ENCODE measurements at regions not wholly inside any gene's neighbourhood (a gene's known extent, or its start where the extent isn't known, plus 50 kb on each side); places are given as distances from the start of the nearest gene placed in this dataset.

DNA sequence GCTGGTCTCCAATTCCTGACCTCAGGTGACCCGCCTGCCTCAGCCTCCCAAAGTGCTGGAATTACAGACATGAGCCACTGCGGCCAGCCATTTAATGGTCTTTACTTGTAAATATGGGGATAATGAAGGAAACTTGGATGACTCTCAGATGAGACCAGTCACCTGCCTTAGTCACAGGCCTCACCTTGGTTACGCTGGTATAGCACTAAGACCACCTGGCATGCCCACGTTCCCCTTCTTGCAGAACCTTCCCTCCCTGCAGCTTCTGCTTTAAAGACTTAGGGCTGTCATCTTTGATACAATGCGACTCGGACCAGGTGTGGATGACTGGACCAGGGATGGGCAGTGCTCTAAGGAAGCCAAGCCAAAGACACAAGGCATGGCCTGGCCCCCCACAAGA lies 629.9 kb downstream of the CCDC171 start:
- no peak overlapping the region for H3K27ac ChIP-seq (ENCODE audit: low read depth, low read length)
- ChIA-PET POLR2A (ENCODE audit: partially characterized antibody) (no interaction called here), CTCF (ENCODE audit: partially characterized antibody) (no interaction called here)
- Mint-ChIP-seq H3K27ac (no peak overlapping the region), H3K27me3 (no peaks in the 10 kb centered on the region), H3K4me3 (no peak overlapping the region), H3K9me3 (peaks cover 0 to 13% (median 7%) of the 10 kb centered on the region in 8 donors), H3K4me1 (no peaks in the 10 kb centered on the region), H3K36me3 (no peaks in the 10 kb centered on the region)
- intact Hi-C loops (cut with micrococcal nuclease) = no loop called here
- H3K9me3 ChIP-seq (ENCODE audit: control insufficient read depth in 1 of 2, low read length in 2 of 2) = no peaks in the 10 kb centered on the region
- H3K4me3 ChIP-seq (ENCODE audit: low read length in 2 of 2) = no peak overlapping the region
- no peaks in the 10 kb centered on the region for H3K36me3 ChIP-seq (ENCODE audit: insufficient read depth, low read length)
- DNase-seq = no peak
- no peaks in the 10 kb centered on the region for H3K4me1 ChIP-seq (ENCODE audit: insufficient read depth, low read length)
- H3K27me3 ChIP-seq (ENCODE audit: insufficient read depth, low read length) = no peaks in the 10 kb centered on the region

DNA sequence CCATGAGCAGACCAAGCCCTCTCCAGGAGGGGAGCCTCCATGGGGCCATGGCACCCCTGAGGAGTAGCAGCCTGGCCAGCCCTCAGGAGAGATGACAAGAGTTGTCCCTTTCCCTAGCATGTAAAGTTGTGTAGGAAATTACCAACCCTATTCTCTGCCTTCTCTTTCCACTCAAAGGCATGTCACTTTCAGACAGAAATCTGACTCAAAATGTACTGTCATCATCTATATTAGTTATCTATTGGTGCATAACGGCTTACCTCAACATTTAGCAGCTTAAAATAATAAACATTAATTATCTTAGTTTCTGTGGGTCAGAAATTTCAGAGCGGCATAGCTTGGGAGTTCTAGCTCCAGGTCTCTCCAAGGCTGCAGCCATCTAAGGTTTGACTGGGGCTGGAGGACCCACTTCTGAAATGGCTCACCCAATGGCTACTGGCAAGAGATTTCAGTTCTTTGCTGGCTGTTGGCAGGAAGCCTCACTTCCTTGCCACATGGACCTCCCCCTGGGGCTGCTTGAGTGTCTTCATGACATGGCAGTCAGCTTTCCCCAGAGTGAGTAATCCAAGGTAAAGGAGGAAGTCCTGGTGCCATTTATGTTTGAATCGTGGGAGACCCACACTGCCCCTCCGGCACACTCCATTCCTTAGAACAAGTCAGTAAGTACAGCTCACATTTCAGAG lies 632.3 kb downstream of the CCDC171 start:
- Histone ChIP-seq H3K27me3 (ENCODE audit: insufficient read depth, low read length) (no peaks in the 10 kb centered on the region), H3K4me1 (ENCODE audit: insufficient read depth, low read length) (no peaks in the 10 kb centered on the region), H3K4me3 (ENCODE audit: low read length in 2 of 2) (no peak overlapping the region), H3K9me3 (ENCODE audit: control insufficient read depth in 1 of 2, low read length in 2 of 2) (no peaks in the 10 kb centered on the region), H3K27ac (ENCODE audit: low read depth, low read length) (no peak overlapping the region), H3K36me3 (ENCODE audit: insufficient read depth, low read length) (no peaks in the 10 kb centered on the region)
- H3K9me3 Mint-ChIP-seq = peaks cover 0 to 17% (median 12%) of the 10 kb centered on the region in 8 donors
- DNase-seq = no peak
- ChIA-PET CTCF (ENCODE audit: partially characterized antibody) (no interaction called here), POLR2A (ENCODE audit: partially characterized antibody) (no interaction called here)
- no peaks in the 10 kb centered on the region for H3K4me1 Mint-ChIP-seq
- no peaks in the 10 kb centered on the region for H3K27me3 Mint-ChIP-seq
- no peaks in the 10 kb centered on the region for H3K36me3 Mint-ChIP-seq
- intact Hi-C loops (cut with micrococcal nuclease) = no loop called here
- no peak overlapping the region for H3K4me3 Mint-ChIP-seq
- no peak overlapping the region for H3K27ac Mint-ChIP-seq

- Histone ChIP-seq H3K27ac (ENCODE audit: low read depth, low read length) (no peak overlapping the region), H3K4me3 (ENCODE audit: low read length in 2 of 2) (no peak overlapping the region), H3K27me3 (ENCODE audit: insufficient read depth, low read length) (no peaks in the 10 kb centered on the region), H3K4me1 (ENCODE audit: insufficient read depth, low read length) (no peaks in the 10 kb centered on the region), H3K9me3 (ENCODE audit: control insufficient read depth in 1 of 2, low read length in 2 of 2) (no peaks in the 10 kb centered on the region), H3K36me3 (ENCODE audit: insufficient read depth, low read length) (no peaks in the 10 kb centered on the region)
- CTCF ChIA-PET (ENCODE audit: partially characterized antibody) = no interaction called here
- POLR2A ChIA-PET (ENCODE audit: partially characterized antibody) = no interaction called here
- H3K4me1 Mint-ChIP-seq = peaks cover 0 to 1% (median 0%) of the 10 kb centered on the region in 4 donors
- no peaks in the 10 kb centered on the region for H3K36me3 Mint-ChIP-seq
- H3K27me3 Mint-ChIP-seq = no peaks in the 10 kb centered on the region
- H3K27ac Mint-ChIP-seq = no peak overlapping the region
- intact Hi-C loops (cut with micrococcal nuclease) = no loop called here
- H3K9me3 Mint-ChIP-seq = peaks cover 1 to 18% (median 8%) of the 10 kb centered on the region in 8 donors
- no peak for DNase-seq
- no peak overlapping the region for H3K4me3 Mint-ChIP-seq
These were observed 638.3 kb downstream of the CCDC171 start for GRCh38 chr9:16191191-16191590.

- H3K27ac Mint-ChIP-seq = no peak overlapping the region
- H3K4me1 Mint-ChIP-seq = peaks cover 0 to 1% (median 0%) of the 10 kb centered on the region in 4 donors
- H3K27me3 Mint-ChIP-seq = no peaks in the 10 kb centered on the region
- no peaks in the 10 kb centered on the region for H3K36me3 Mint-ChIP-seq
- Histone ChIP-seq H3K4me3 (ENCODE audit: low read length in 2 of 2) (no peak overlapping the region), H3K4me1 (ENCODE audit: insufficient read depth, low read length) (no peaks in the 10 kb centered on the region), H3K36me3 (ENCODE audit: insufficient read depth, low read length) (no peaks in the 10 kb centered on the region), H3K9me3 (ENCODE audit: control insufficient read depth in 1 of 2, low read length in 2 of 2) (no peaks in the 10 kb centered on the region), H3K27me3 (ENCODE audit: insufficient read depth, low read length) (no peaks in the 10 kb centered on the region), H3K27ac (ENCODE audit: low read depth, low read length) (no peak overlapping the region)
- ChIA-PET POLR2A (ENCODE audit: partially characterized antibody) (no interaction called here), CTCF (ENCODE audit: partially characterized antibody) (no interaction called here)
- DNase-seq = no peak
- H3K9me3 Mint-ChIP-seq = peaks cover 1 to 16% (median 7%) of the 10 kb centered on the region in 8 donors
- intact Hi-C loops (cut with micrococcal nuclease) = no loop called here
- H3K4me3 Mint-ChIP-seq = no peak overlapping the region
These were observed 639.0 kb downstream of the CCDC171 start for GRCh38 chr9:16191691-16192402.

GRCh38 chr9:16192403-16193017 lies 639.7 kb downstream of the CCDC171 start:
- Histone ChIP-seq H3K27ac (ENCODE audit: low read depth, low read length) (no peak overlapping the region), H3K36me3 (ENCODE audit: insufficient read depth, low read length) (no peaks in the 10 kb centered on the region), H3K9me3 (ENCODE audit: control insufficient read depth in 1 of 2, low read length in 2 of 2) (no peaks in the 10 kb centered on the region), H3K4me1 (ENCODE audit: insufficient read depth, low read length) (no peaks in the 10 kb centered on the region), H3K4me3 (ENCODE audit: low read length in 2 of 2) (no peak overlapping the region), H3K27me3 (ENCODE audit: insufficient read depth, low read length) (no peaks in the 10 kb centered on the region)
- intact Hi-C loops (cut with micrococcal nuclease) = no loop called here
- POLR2A ChIA-PET (ENCODE audit: partially characterized antibody) = no interaction called here
- Mint-ChIP-seq H3K27ac (no peak overlapping the region), H3K4me1 (peaks cover 0 to 1% (median 0%) of the 10 kb centered on the region in 4 donors), H3K36me3 (no peaks in the 10 kb centered on the region), H3K4me3 (no peak overlapping the region), H3K9me3 (peaks cover 1 to 16% (median 7%) of the 10 kb centered on the region in 8 donors), H3K27me3 (no peaks in the 10 kb centered on the region)
- CTCF ChIA-PET (ENCODE audit: partially characterized antibody) = no interaction called here
- DNase-seq = no peak

- no peak overlapping the region for H3K4me3 Mint-ChIP-seq
- no peak overlapping the region for H3K27ac Mint-ChIP-seq
- POLR2A ChIA-PET (ENCODE audit: partially characterized antibody) = no interaction called here
These were observed 640.2 kb downstream of the CCDC171 start for GRCh38 chr9:16193066-16193465.

GRCh38 chr9:16196206-16196605 lies 643.4 kb downstream of the CCDC171 start:
- Histone ChIP-seq H3K4me1 (ENCODE audit: insufficient read depth, low read length) (no peaks in the 10 kb centered on the region), H3K36me3 (ENCODE audit: insufficient read depth, low read length) (no peaks in the 10 kb centered on the region), H3K9me3 (ENCODE audit: control insufficient read depth in 1 of 2, low read length in 2 of 2) (no peaks in the 10 kb centered on the region), H3K27ac (ENCODE audit: low read depth, low read length) (no peak overlapping the region), H3K27me3 (ENCODE audit: insufficient read depth, low read length) (no peaks in the 10 kb centered on the region), H3K4me3 (ENCODE audit: low read length in 2 of 2) (no peak overlapping the region)
- Mint-ChIP-seq H3K4me1 (peaks cover 0 to 1% (median 0%) of the 10 kb centered on the region in 4 donors), H3K36me3 (no peaks in the 10 kb centered on the region), H3K9me3 (peaks cover 0 to 7% (median 3%) of the 10 kb centered on the region in 8 donors), H3K27ac (no peak overlapping the region), H3K27me3 (no peaks in the 10 kb centered on the region), H3K4me3 (no peak overlapping the region)
- ChIA-PET POLR2A (ENCODE audit: partially characterized antibody) (no interaction called here), CTCF (ENCODE audit: partially characterized antibody) (no interaction called here)
- no peak for DNase-seq
- intact Hi-C loops (cut with micrococcal nuclease) = no loop called here

More at GRCh38 chr9:16193066-16193465, 640.2 kb downstream of the CCDC171 start:
- no peaks in the 10 kb centered on the region for H3K27me3 ChIP-seq (ENCODE audit: insufficient read depth, low read length)
- Mint-ChIP-seq H3K36me3 (no peaks in the 10 kb centered on the region), H3K4me1 (peaks cover 0 to 1% (median 0%) of the 10 kb centered on the region in 4 donors), H3K27me3 (no peaks in the 10 kb centered on the region), H3K9me3 (peaks cover 1 to 16% (median 7%) of the 10 kb centered on the region in 8 donors)
- CTCF ChIA-PET (ENCODE audit: partially characterized antibody) = no interaction called here
- intact Hi-C loops (cut with micrococcal nuclease) = no loop called here
- H3K4me1 ChIP-seq (ENCODE audit: insufficient read depth, low read length) = no peaks in the 10 kb centered on the region
- no peak overlapping the region for H3K27ac ChIP-seq (ENCODE audit: low read depth, low read length)
- H3K9me3 ChIP-seq (ENCODE audit: control insufficient read depth in 1 of 2, low read length in 2 of 2) = no peaks in the 10 kb centered on the region
- H3K36me3 ChIP-seq (ENCODE audit: insufficient read depth, low read length) = no peaks in the 10 kb centered on the region
- H3K4me3 ChIP-seq (ENCODE audit: low read length in 2 of 2) = no peak overlapping the region
- no peak for DNase-seq
